GM19025 (cell line): ENCODE measurements at regions not wholly inside any gene's neighbourhood (a gene's known extent, or its start where the extent isn't known, plus 50 kb on each side); places are given as distances from the start of the nearest gene placed in this dataset.

Source experiments
- ATAC-seq: cut with Tn5 transposase; IDR thresholded peaks from one replicate; pipeline ENCODE4 v1.9.1; 2021; ENCODE audit warnings: mild to moderate bottlenecking, low read depth, moderate library complexity; ENCODE audit not compliant: unreplicated experiment

GRCh38 chr5:103657301-103657700 is 94.7 kb upstream of the NUDT12 start:
- no peak for ATAC-seq

- ATAC-seq, result no peak
These were observed 85.5 kb upstream of the NUDT12 start for GRCh38 chr5:103648086-103648485.

GRCh38 chr5:103646698-103647614 is 84.4 kb upstream of the NUDT12 start:
- no peak for ATAC-seq

- no peak for ATAC-seq
These were observed 83.2 kb upstream of the NUDT12 start for GRCh38 chr5:103645816-103646215.

DNA sequence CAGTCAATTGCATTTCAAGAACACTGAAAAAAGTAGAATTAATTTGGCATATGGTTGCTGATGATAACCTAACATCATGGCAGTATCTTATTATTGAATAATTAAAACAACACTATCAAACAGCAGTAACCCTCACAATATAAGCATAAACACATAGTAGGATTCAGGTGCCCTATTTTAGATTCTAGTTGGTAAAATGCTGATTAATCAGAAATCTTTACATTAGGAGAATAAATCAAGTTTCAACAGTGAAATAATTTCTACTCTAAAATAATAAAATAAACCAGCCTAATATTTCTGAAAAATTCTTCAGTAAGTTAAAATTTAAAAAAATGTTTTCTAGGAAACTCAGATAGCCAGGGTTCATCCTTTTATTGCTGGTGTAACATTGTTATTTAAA is 76.4 kb upstream of the NUDT12 start:
- ATAC-seq, result no peak

GRCh38 chr5:103624675-103625074 is 62.1 kb upstream of the NUDT12 start:
- no peak for ATAC-seq

- no peak for ATAC-seq
These were observed 61.5 kb upstream of the NUDT12 start for GRCh38 chr5:103624035-103624480.

DNA sequence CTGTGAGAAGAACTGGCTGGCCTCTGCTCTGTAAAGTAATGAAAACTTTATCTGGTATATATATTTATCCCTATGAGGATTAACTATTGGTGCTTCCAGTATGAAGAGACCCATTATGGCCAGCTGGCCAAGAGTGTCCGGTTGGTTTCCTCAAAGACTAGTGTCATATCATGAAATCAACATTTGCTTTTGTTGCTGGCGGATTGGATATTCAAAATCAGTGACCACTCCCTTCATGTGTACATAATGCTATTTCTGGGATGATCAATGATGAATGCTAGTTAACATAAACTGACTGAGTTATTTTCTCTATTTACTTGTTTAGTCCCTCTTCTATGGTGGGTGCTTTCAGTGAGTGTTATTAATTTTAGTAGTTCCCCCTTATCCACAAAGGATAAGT is 60.8 kb upstream of the NUDT12 start:
- ATAC-seq, result no peak

- no peak for ATAC-seq
These were observed 59.0 kb upstream of the NUDT12 start for GRCh38 chr5:103621548-103621930.

GRCh38 chr5:103620851-103621547 is 58.4 kb upstream of the NUDT12 start:
- ATAC-seq, result no peak

- no peak for ATAC-seq
These were observed 55.3 kb upstream of the NUDT12 start for GRCh38 chr5:103617913-103618312.

DNA sequence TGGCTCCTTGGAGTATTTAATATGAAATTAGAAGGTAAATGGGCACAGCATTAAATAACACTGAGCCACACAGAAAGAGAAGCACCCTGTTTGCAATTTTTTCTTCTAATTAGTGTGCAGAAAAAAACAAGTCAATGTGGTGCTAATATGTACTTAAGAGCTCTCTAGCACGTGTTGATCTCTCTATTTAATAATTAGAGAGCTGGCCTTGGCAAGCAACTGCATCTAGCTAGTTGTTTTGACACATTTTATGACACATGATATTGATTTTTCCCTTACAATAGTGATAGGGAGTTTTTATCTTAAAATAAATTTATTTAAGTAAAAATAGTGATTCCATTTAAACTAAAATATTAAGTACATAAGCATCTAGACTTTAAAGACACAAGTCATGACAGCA is 54.5 kb upstream of the NUDT12 start:
- ATAC-seq, result no peak

GRCh38 chr5:103612545-103612944 is 50.0 kb upstream of the NUDT12 start:
- ATAC-seq, result no peak
